Rectal smooth muscle tissue (tissue), 1 donor: ENCODE measurements at regions not wholly inside any gene's neighbourhood (a gene's known extent, or its start where the extent isn't known, plus 50 kb on each side); places are given as distances from the start of the nearest gene placed in this dataset.

Experiments
- H3K27ac ChIP-seq: one replicate; pipeline ENCODE4 v1.7.0; 2013; ENCODE audit warnings: low read depth, low read length, inconsistent platforms
- H3K27me3 ChIP-seq: one replicate; pipeline ENCODE4 v1.7.0; 2013; ENCODE audit warnings: low read length; ENCODE audit not compliant: control insufficient read depth, insufficient read depth
- H3K36me3 ChIP-seq: one replicate; pipeline ENCODE4 v1.7.0; 2013; ENCODE audit warnings: low read length; ENCODE audit not compliant: control insufficient read depth, insufficient read depth
- H3K4me1 ChIP-seq: one replicate; pipeline ENCODE4 v1.7.0; 2013; ENCODE audit warnings: low read length; ENCODE audit not compliant: control insufficient read depth, insufficient read depth
- H3K4me3 ChIP-seq: one replicate; pipeline ENCODE4 v1.7.0; 2013; ENCODE audit warnings: low read length
- H3K9ac ChIP-seq: one replicate; pipeline ENCODE4 v1.7.0; 2013; ENCODE audit warnings: low read length

- H3K27ac ChIP-seq = no peak overlapping the region
- H3K4me1 ChIP-seq = no peaks in the 10 kb centered on the region
- no peak overlapping the region for H3K4me3 ChIP-seq
- H3K36me3 ChIP-seq = no peaks in the 10 kb centered on the region
- H3K27me3 ChIP-seq = no peaks in the 10 kb centered on the region
- H3K9ac ChIP-seq = no peak overlapping the region
These were observed 95.2 kb downstream of the LBH start for GRCh38 chr2:30326497-30326896.

GRCh38 chr2:30331038-30331437, 99.7 kb downstream of the LBH start:
- Histone ChIP-seq H3K36me3 (no peaks in the 10 kb centered on the region), H3K9ac (no peak overlapping the region), H3K4me3 (no peak overlapping the region), H3K27ac (no peak overlapping the region), H3K4me1 (no peaks in the 10 kb centered on the region), H3K27me3 (no peaks in the 10 kb centered on the region)

- no peaks in the 10 kb centered on the region for H3K4me1 ChIP-seq
- no peak overlapping the region for H3K27ac ChIP-seq
- no peaks in the 10 kb centered on the region for H3K27me3 ChIP-seq
- H3K4me3 ChIP-seq = no peak overlapping the region
- H3K36me3 ChIP-seq = no peaks in the 10 kb centered on the region
- no peak overlapping the region for H3K9ac ChIP-seq
These were observed 100.5 kb downstream of the LBH start for GRCh38 chr2:30331869-30332268.

GRCh38 chr2:30332791-30333453, 101.6 kb downstream of the LBH start:
- H3K27me3 ChIP-seq = no peaks in the 10 kb centered on the region
- H3K4me1 ChIP-seq = no peaks in the 10 kb centered on the region
- no peak overlapping the region for H3K4me3 ChIP-seq
- H3K27ac ChIP-seq = no peak overlapping the region
- H3K9ac ChIP-seq = no peak overlapping the region
- H3K36me3 ChIP-seq = no peaks in the 10 kb centered on the region

GRCh38 chr2:30334762-30335363, 103.5 kb downstream of the LBH start:
- Histone ChIP-seq H3K36me3 (no peaks in the 10 kb centered on the region), H3K4me3 (no peak overlapping the region), H3K27me3 (no peaks in the 10 kb centered on the region), H3K4me1 (no peaks in the 10 kb centered on the region), H3K9ac (no peak overlapping the region), H3K27ac (no peak overlapping the region)

- no peak overlapping the region for H3K9ac ChIP-seq
- no peak overlapping the region for H3K4me3 ChIP-seq
- no peaks in the 10 kb centered on the region for H3K4me1 ChIP-seq
- no peak overlapping the region for H3K27ac ChIP-seq
- no peaks in the 10 kb centered on the region for H3K27me3 ChIP-seq
- no peaks in the 10 kb centered on the region for H3K36me3 ChIP-seq
These were observed 104.8 kb downstream of the LBH start for GRCh38 chr2:30336084-30336483.

GRCh38 chr2:30336978-30337841, 105.9 kb downstream of the LBH start:
- Histone ChIP-seq H3K4me1 (no peaks in the 10 kb centered on the region), H3K36me3 (no peaks in the 10 kb centered on the region), H3K9ac (no peak overlapping the region), H3K27ac (no peak overlapping the region), H3K27me3 (no peaks in the 10 kb centered on the region), H3K4me3 (no peak overlapping the region)

- Histone ChIP-seq H3K36me3 (no peaks in the 10 kb centered on the region), H3K4me3 (no peak overlapping the region), H3K9ac (no peak overlapping the region), H3K27ac (no peak overlapping the region), H3K27me3 (no peaks in the 10 kb centered on the region), H3K4me1 (no peaks in the 10 kb centered on the region)
These were observed 107.1 kb downstream of the LBH start for GRCh38 chr2:30338475-30338874.

GRCh38 chr2:30339071-30339470, 107.7 kb downstream of the LBH start:
- H3K27me3 ChIP-seq = no peaks in the 10 kb centered on the region
- H3K9ac ChIP-seq = no peak overlapping the region
- no peak overlapping the region for H3K4me3 ChIP-seq
- H3K36me3 ChIP-seq = no peaks in the 10 kb centered on the region
- no peak overlapping the region for H3K27ac ChIP-seq
- H3K4me1 ChIP-seq = no peaks in the 10 kb centered on the region

- H3K27ac ChIP-seq = no peak overlapping the region
- H3K27me3 ChIP-seq = no peaks in the 10 kb centered on the region
- peaks cover under 1% of the 10 kb centered on the region for H3K4me1 ChIP-seq
- no peak overlapping the region for H3K9ac ChIP-seq
- no peak overlapping the region for H3K4me3 ChIP-seq
- H3K36me3 ChIP-seq = no peaks in the 10 kb centered on the region
These were observed 105.4 kb upstream of the LCLAT1 start for GRCh38 chr2:30341500-30342267.

- peak overlapping the region; percentile 56 for H3K27ac ChIP-seq
- H3K27me3 ChIP-seq = no peaks in the 10 kb centered on the region
- H3K4me1 ChIP-seq = peaks cover 4% of the 10 kb centered on the region
- peak overlapping the region; percentile 50 for H3K4me3 ChIP-seq
- H3K9ac ChIP-seq = no peak overlapping the region
- H3K36me3 ChIP-seq = no peaks in the 10 kb centered on the region
These were observed 100.4 kb upstream of the LCLAT1 start for GRCh38 chr2:30346471-30347169.

- H3K36me3 ChIP-seq = no peaks in the 10 kb centered on the region
- H3K4me3 ChIP-seq = no peak overlapping the region
- no peaks in the 10 kb centered on the region for H3K27me3 ChIP-seq
- H3K4me1 ChIP-seq = peaks cover 4% of the 10 kb centered on the region
- no peak overlapping the region for H3K9ac ChIP-seq
- H3K27ac ChIP-seq = no peak overlapping the region
These were observed 98.2 kb upstream of the LCLAT1 start for GRCh38 chr2:30348825-30349224.
